GM23338 (cell line): ENCODE measurements at regions not wholly inside any gene's neighbourhood (a gene's known extent, or its start where the extent isn't known, plus 50 kb on each side); places are given as distances from the start of the nearest gene placed in this dataset.

Experiments used
- ETS1 ChIP-seq: IDR thresholded peaks from 2 replicates; pipeline ENCODE4 v1.6.1; 2016; ENCODE audit warnings: antibody characterized with exemption
- EZH2 ChIP-seq: fragments of 200-600 bp; sonication (generic); IDR thresholded peaks from one replicate; pipeline ENCODE4 v1.8.0; 2017; ENCODE audit warnings: antibody characterized with exemption, mild to moderate bottlenecking, low read depth; ENCODE audit not compliant: unreplicated experiment
- JUNB ChIP-seq: IDR thresholded peaks from one replicate; pipeline ENCODE4 v1.6.1; 2016; ENCODE audit warnings: antibody characterized with exemption; ENCODE audit not compliant: unreplicated experiment
- STAT1 ChIP-seq: IDR thresholded peaks from one replicate; pipeline ENCODE4 v1.6.1; 2016; ENCODE audit warnings: antibody characterized with exemption; ENCODE audit not compliant: unreplicated experiment
- TF ChIP-seq, protein P1 (sequence below), 2 experiments: fragments of 200-600 bp in 1 of 2; sonication (generic) in 1 of 2; conservative IDR thresholded peaks; 2 replicates each; pipeline versions ENCODE4 v1.5.1 to v1.6.1; 2016 to 2017; ENCODE audit warnings: antibody characterized with exemption in 2 of 2, low read depth in 2 of 2, mild to moderate bottlenecking in 2 of 2, moderate library complexity in 1 of 2

GRCh38 chrX:126929071-126929470 is 109.5 kb downstream of the PRR32 start:
- TF ChIP-seq, protein P1, sequence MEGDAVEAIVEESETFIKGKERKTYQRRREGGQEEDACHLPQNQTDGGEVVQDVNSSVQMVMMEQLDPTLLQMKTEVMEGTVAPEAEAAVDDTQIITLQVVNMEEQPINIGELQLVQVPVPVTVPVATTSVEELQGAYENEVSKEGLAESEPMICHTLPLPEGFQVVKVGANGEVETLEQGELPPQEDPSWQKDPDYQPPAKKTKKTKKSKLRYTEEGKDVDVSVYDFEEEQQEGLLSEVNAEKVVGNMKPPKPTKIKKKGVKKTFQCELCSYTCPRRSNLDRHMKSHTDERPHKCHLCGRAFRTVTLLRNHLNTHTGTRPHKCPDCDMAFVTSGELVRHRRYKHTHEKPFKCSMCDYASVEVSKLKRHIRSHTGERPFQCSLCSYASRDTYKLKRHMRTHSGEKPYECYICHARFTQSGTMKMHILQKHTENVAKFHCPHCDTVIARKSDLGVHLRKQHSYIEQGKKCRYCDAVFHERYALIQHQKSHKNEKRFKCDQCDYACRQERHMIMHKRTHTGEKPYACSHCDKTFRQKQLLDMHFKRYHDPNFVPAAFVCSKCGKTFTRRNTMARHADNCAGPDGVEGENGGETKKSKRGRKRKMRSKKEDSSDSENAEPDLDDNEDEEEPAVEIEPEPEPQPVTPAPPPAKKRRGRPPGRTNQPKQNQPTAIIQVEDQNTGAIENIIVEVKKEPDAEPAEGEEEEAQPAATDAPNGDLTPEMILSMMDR (conservative IDR thresholded peaks at IDR 0.05; ENCODE audit: low read depth in 2 of 2): no peak
- TF ChIP-seq EZH2 (no peak), JUNB (no peak), STAT1 (no peak), ETS1 (no peak)
